HG02885 (cell line): ENCODE measurements at regions not wholly inside any gene's neighbourhood (a gene's known extent, or its start where the extent isn't known, plus 50 kb on each side); places are given as distances from the start of the nearest gene placed in this dataset.
"Not testable (repeated sequence)": the region's sequence is repeated elsewhere in the genome, so short reads cannot be mapped to it uniquely, and the experiment has no call there.

ENCODE experiments used
- ATAC-seq: cut with Tn5 transposase; IDR thresholded peaks from one replicate; pipeline ENCODE4 v1.9.1; 2021; ENCODE audit warnings: mild to moderate bottlenecking; ENCODE audit not compliant: unreplicated experiment, poor library complexity

DNA sequence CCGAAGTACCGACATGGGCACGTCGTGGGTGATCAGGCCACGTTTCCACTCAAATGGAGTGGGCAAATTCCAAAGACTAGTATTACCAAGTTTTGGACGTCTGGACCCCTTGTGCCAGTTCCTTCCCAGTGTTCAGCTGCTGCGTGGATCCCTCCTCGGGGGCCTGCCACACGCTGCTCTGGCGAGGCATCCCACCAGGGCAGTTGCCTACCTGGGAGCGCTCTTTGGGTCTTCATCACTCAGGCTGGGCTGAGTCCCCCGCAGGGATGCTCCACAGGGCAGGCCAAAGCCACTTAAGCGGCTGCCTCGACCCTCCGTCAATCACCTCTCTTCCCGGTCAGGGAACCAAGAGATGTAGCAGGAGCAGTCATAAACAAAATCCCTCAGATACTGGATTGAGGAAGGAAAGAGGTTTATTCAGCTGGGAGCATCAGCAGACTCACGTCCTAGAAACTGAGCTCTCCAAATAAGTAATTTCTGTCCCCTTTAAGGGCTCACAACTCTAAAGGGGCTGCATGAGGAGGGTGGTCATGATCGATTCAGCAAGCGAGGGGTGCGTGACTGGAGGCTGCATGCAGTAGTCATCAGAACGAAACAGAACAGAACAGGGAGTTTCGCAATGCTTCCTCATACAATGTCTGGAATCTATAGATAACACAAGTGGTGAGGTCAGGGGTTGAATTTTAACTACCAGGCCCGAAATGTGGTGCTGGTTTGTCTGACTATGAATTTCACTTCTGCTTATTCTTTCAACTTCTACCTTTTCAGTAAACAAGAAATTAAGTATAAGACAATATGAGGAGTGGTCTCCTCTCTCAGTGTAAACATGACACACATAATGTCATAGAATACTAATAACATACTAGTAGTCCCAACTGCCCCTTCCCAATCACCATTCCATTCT lies 998.6 kb upstream of the NCAM2 start:
- ATAC-seq = no peak

DNA sequence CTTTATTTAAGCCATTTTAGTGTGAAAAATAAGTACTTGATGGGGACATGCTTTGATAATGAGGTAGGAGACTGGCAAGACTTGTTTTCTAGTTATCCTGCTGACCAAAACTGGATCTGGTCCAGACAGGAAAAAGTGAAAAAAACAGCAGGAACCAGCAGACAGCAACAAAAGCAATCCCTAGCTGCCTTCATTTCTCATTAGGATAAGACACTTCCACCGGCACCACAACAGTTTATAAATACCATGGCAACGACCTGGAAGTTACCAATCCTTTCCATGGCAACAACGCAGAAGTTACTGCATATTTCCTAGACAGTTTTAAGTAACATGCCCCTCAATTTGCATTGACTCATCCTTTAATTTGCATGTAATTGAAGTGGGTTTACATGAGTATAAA lies 993.8 kb upstream of the NCAM2 start:
- no peak for ATAC-seq

- ATAC-seq = no peak
Measured at GRCh38 chr21:20010691-20011200, 987.5 kb upstream of the NCAM2 start.

DNA sequence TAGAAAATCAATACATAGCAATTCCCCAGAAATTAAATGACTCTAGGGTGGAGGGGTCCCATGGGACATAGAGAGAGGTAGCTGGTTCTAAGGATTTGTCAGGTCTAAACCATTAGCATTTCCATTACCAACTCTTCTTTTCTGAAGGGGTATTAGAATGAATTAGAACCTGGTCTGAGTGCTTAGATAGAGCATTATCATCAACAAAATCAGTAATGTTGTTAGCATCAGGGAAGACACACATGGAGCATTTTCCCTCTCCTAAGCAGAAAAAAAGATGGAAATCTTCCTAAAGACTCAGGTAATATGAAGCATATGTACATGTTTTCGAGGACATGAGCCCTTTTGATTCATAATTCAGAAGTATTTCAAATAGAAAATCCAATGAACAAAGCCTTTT lies 984.4 kb upstream of the NCAM2 start:
- no peak for ATAC-seq

DNA sequence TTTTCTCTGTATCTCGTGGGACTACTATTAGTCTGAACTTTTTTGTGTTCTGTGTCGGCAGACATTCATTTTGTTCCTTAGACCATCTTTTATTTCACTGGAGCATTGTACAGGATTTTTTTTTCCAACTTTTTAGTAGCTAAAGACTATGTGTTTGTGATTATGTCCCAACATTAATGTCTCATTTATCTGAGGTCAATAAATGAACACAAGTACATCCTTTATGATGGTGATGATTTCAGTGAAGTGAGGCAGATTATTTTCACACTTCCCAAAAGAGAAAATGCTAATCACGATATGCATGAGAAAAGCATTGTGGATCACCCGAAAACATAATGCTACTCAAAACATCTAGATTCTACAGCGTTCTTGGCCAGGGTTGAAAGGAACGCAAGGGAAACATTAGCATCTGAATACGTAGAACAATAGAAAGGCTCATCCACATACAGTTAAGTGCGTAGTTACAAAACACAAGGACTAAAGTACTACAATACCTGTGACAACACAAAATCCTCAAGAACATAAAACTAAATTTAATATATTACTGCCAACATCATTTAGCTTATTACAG lies 981.7 kb upstream of the NCAM2 start:
- no peak for ATAC-seq

DNA sequence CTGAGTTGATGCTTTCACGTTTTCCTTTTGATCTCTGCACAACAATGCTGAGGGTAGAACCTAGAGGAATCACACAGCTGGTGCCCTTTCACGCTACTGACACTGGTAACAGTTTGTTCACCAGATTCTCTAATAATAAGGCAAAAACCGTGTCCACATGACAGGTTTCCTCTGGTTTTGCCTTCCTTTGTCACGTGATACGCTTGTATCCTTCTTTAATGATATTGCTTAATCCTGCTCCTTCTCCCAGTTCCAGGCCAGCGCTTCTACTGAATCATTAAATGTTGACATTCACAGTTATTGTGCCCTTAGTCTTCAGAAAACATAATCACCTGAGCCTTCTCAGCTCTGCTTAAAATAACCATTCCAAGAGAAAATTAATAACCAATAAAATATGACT lies 978.2 kb upstream of the NCAM2 start:
- no peak for ATAC-seq

GRCh38 chr21:20023193-20023592 lies 975.0 kb upstream of the NCAM2 start:
- no peak for ATAC-seq

- ATAC-seq = no peak
Measured at GRCh38 chr21:20024741-20025140, 973.5 kb upstream of the NCAM2 start.

GRCh38 chr21:20026543-20026942 lies 971.7 kb upstream of the NCAM2 start:
- no peak for ATAC-seq

- ATAC-seq = no peak
Measured at GRCh38 chr21:20030390-20030789, 967.8 kb upstream of the NCAM2 start.

- ATAC-seq = no peak
Measured at GRCh38 chr21:20031807-20032206, 966.4 kb upstream of the NCAM2 start.

DNA sequence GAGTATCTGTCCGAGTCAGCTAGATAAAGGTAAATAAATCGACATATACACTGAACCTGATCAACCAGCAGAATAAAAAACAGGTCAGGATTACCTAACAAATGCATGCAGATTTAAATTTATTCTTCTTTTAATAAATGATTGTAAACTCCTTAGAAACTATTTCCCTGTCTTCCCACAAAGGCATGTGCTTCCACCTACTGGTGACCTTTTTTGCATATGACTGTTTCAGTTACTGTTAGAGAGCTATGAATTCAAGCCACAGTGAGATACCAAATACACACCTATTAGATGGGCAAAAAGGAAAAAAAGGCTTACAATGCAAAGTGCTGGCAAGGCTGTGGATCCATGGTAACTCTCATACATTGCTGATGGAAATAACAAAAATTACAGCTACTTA lies 957.4 kb upstream of the NCAM2 start:
- ATAC-seq = no peak

DNA sequence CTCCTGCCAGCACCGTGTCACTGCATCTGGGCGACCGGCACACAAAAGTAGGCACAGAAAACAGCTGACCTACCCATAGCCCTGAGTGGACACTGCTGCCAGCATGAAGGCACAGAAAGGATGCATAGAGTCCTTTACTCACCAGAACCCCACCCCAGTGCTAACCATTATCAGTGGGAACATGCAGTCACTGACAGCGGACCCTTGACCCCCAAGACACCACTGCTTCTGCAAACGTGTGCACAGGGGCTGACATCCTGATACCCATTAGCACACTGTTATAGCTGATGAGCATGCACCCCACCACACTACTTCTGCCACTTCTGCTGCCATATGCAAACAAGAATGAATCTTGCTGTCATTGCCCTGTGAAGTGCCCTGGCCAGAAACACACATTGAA lies 953.0 kb upstream of the NCAM2 start:
- ATAC-seq = no peak

DNA sequence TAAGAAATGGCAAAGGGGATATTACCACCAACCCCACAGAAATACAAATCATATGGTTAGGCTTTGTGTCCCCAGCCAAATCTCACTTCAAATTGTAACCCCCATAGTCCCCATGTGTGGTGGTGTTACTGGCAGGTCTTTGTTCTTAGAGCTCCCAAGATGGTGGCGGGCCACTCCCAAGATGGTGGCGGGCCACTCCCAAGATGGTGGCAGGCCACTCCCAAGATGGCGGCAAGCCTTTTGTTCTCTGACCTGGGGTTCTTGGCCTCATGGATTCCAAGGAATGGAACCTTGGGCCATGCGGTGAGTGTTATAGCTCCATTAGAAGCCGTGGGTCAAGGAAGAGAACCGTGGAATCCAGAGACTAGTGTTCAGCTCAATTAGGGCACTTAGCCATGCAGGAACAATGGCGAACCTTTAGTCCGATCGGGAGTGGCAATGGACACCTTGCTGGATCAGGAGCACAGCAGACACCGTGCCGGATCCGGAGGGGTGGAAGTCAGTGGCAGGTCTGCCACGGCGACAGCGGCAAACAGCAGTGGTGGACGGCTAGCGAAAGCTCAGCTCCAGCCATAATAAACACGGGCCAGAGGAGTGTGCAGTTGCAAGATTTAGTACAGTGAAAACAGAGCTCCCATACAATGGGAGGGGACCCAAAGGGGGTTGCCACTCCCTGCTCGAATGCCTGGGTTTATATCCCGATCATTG lies 949.9 kb upstream of the NCAM2 start:
- not testable (repeated sequence) for ATAC-seq

GRCh38 chr21:20083336-20083735 lies 914.9 kb upstream of the NCAM2 start:
- no peak for ATAC-seq

- ATAC-seq = no peak
Measured at GRCh38 chr21:20083925-20084324, 914.3 kb upstream of the NCAM2 start.

- no peak for ATAC-seq
Measured at GRCh38 chr21:20086508-20086907, 911.7 kb upstream of the NCAM2 start.

DNA sequence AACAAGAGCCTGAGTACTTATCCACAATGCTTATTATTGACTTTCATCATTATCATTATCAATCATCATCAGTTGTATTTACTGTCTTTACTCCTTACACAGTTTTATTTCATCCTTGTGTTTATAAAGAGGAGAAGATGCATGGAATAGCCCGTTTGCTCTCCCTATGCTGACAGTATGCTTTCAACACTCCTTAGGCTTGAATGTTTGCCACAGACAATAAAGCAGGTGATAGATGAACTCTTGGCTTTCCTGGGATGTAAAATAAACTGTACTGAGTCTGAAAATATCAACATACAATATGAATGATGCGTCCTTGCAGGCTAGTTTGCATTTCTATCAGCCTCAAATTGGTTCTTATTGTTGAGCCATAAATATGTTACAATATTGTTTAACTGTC lies 891.8 kb upstream of the NCAM2 start:
- ATAC-seq = no peak

DNA sequence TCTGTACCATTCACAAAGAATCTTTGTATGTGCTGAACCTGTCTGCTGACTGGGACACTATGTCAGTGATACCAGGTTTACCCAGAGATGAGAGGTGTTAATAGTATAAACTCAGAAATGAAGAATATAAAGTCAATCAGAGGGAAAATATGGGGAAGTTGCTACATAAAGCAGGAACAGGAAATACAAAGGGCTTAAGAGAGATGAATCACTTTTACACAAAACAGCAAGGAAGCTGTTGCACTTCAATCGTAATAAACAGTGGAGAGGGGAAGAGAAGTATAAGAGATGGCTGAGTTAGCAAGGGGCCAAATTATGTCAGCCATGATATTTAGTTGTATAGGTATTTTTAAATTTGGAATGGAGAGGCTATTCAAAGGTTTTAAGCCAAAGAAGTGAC lies 890.2 kb upstream of the NCAM2 start:
- no peak for ATAC-seq

DNA sequence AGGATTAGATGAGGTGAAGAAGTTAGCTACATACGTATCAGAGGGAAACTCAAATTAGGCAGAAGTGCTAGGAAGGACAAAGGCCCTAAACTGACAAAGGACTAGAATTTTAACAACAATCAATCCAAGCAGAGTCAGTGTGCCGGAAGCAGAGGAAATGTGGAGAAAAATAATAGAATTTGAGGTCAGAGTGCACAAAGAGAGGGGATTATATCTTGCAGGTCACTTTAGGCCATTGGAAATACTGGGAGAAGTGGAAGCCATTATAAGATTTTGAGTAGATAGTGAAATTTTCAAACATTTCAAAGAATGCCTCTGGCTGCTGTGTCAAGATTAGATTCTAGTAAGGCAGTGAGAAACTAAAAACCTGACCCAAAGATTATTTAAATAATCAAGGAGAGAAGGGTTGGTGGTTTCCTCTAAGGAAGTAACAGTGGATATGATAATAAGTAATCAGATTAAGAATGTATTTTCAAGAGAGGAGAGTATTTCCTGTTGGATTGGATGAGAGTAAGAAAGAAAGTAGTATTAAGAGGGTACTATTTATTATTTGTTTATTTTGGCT lies 889.2 kb upstream of the NCAM2 start:
- ATAC-seq = no peak

- no peak for ATAC-seq
Measured at GRCh38 chr21:20110368-20110767, 887.8 kb upstream of the NCAM2 start.
